ENCODE measurements at regions not wholly inside any gene's neighbourhood (a gene's known extent, or its start where the extent isn't known, plus 50 kb on each side); places are given as distances from the start of the nearest gene placed in this dataset.

DNA sequence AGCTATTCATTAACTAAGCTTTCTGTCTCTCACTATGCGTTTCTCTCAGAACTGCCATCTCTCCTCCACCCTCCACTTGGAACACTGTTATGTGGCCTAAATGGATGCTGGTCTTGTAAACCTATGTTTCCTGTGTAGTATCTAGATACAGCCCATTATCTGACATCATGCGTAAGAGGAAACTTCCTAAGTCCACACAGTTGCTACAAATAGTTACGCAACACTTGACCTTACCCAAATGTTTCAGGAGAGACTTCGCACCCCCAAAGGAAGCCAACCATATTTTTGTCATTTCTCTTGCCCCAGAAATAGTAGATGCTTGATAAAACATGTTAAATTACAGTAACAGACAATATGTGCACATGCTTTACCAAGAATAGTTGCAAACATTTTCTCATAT is 87.2 kb upstream of the TPRG1 start:
- WGBS, 4 donors, result 60 to 75% (median 72%) methylated on average over 4 of the region's 4 CpGs

GRCh38 chr3:189092547-189092946 is 79.2 kb upstream of the TPRG1 start:
- H3K9me3 ChIP-seq, result peaks cover 0 to 4% (median 0%) of the 10 kb centered on the region in 12 donors
- H3K36me3 ChIP-seq, result no peaks in the 10 kb centered on the region
- H3K4me3 ChIP-seq, result no peak overlapping the region
- ATAC-seq (no peak), DNase-seq (no peak)
- H3K27ac ChIP-seq, result no peak overlapping the region
- WGBS, 4 donors, result 70 to 78% (median 77%) methylated on average over 4 of the region's 4 CpGs
- TF ChIP-seq CTCF (IDR thresholded peaks at IDR 0.05), result no peak
- no peak for TF ChIP-seq POLR2A (IDR thresholded peaks at IDR 0.05)
- H3K4me1 ChIP-seq, result no peaks in the 10 kb centered on the region
- no peaks in the 10 kb centered on the region for H3K27me3 ChIP-seq
- intact Hi-C loops (cut with DNase I), result no loop called here

More for the DNA sequence above, 87.2 kb upstream of the TPRG1 start:
- no peak overlapping the region for H3K4me3 ChIP-seq
- ATAC-seq (no peak), DNase-seq (no peak)
- H3K4me1 ChIP-seq, result no peaks in the 10 kb centered on the region
- TF ChIP-seq POLR2A (IDR thresholded peaks at IDR 0.05), result no peak
- H3K27ac ChIP-seq, result no peak overlapping the region
- intact Hi-C loops (cut with DNase I), result no loop called here
- peaks cover 0 to 6% (median 0%) of the 10 kb centered on the region in 12 donors for H3K9me3 ChIP-seq
- no peaks in the 10 kb centered on the region for H3K27me3 ChIP-seq
- no peaks in the 10 kb centered on the region for H3K36me3 ChIP-seq

- ATAC-seq (no peak), DNase-seq (no peak)
- no peak for TF ChIP-seq POLR2A (IDR thresholded peaks at IDR 0.05)
- no peak for TF ChIP-seq CTCF (IDR thresholded peaks at IDR 0.05)
- H3K27me3 ChIP-seq, result no peaks in the 10 kb centered on the region
- no peak overlapping the region for H3K4me3 ChIP-seq
- no peaks in the 10 kb centered on the region for H3K36me3 ChIP-seq
- no peak overlapping the region for H3K27ac ChIP-seq
- WGBS, 4 donors, result 82 to 93% (median 87%) methylated on average over 6 of the region's 6 CpGs
- H3K4me1 ChIP-seq, result peaks cover 0 to 13% (median 2%) of the 10 kb centered on the region in 12 donors
- intact Hi-C loops (cut with DNase I), result no loop called here
- no peaks in the 10 kb centered on the region for H3K9me3 ChIP-seq
Measured at GRCh38 chr3:189094539-189094938, 77.2 kb upstream of the TPRG1 start.

GRCh38 chr3:189096092-189096491 is 75.7 kb upstream of the TPRG1 start:
- Histone ChIP-seq H3K4me3 (no peak overlapping the region), H3K9me3 (no peaks in the 10 kb centered on the region), H3K27me3 (no peaks in the 10 kb centered on the region), H3K4me1 (peaks cover 0 to 21% (median 2%) of the 10 kb centered on the region in 12 donors), H3K27ac (no peak overlapping the region), H3K36me3 (no peaks in the 10 kb centered on the region)
- DNase-seq (no peak), ATAC-seq (no peak)
- TF ChIP-seq POLR2A (IDR thresholded peaks at IDR 0.05) (no peak), CTCF (IDR thresholded peaks at IDR 0.05) (no peak)
- intact Hi-C loops (cut with DNase I), result no loop called here
- 78 to 90% (median 87%) methylated on average over 1 of the region's 1 CpG for WGBS, 4 donors

DNA sequence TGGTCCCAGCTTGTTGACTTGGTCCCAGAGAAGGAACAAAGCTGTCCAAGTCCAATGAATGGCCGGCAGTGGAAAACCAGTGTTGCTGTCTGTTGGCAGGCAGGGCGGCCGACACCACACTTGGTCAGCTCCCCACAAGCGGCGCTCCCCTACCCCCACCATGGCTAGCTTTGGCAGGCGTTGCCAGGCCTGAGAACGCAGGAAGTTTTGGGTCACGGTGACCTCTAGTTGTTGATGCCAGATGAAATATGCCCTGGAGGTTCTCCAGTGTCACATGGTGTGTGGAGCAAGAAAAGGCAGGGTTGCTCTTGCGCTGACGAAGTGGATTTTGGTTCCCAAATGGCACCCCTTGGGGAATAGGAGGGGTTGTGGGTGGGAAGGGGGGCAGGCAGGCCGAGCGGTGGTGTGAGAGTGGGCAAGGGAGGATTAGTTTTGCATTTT is 72.7 kb upstream of the TPRG1 start:
- 48 to 74% (median 60%) methylated on average over 12 of the region's 12 CpGs for WGBS, 4 donors
- H3K36me3 ChIP-seq, result no peaks in the 10 kb centered on the region
- TF ChIP-seq CTCF (IDR thresholded peaks at IDR 0.05), result no peak
- no peak for TF ChIP-seq POLR2A (IDR thresholded peaks at IDR 0.05)
- peaks cover 0 to 21% (median 2%) of the 10 kb centered on the region in 12 donors for H3K4me1 ChIP-seq
- H3K4me3 ChIP-seq, result peak overlapping the region in 3 of 12 donors; percentile 1 to 26 (median 13)
- DNase-seq (peak; percentile 82 to 92 (median 85)), ATAC-seq (peak; percentile 90 to 93 (median 91))
- intact Hi-C loops (cut with DNase I), result no loop called here
- no peaks in the 10 kb centered on the region for H3K27me3 ChIP-seq
- no peaks in the 10 kb centered on the region for H3K9me3 ChIP-seq
- H3K27ac ChIP-seq, result peak overlapping the region; percentile 23 to 88 (median 74)
